PC-3 (cell line): ENCODE measurements at regions not wholly inside any gene's neighbourhood (a gene's known extent, or its start where the extent isn't known, plus 50 kb on each side); places are given as distances from the start of the nearest gene placed in this dataset.

Experiments
- CTCF ChIP-seq: fragments of 300-600 bp; sonication (generic); conservative IDR thresholded peaks from 2 replicates; pipeline ENCODE4 v1.5.1; 2017; ENCODE audit warnings: antibody characterized with exemption, low read depth, mild to moderate bottlenecking, low read length
- EZH2 ChIP-seq: fragments of 300-600 bp; sonication (generic); IDR thresholded peaks from one replicate; pipeline ENCODE4 v1.6.1; 2017; ENCODE audit warnings: antibody characterized with exemption, mild to moderate bottlenecking, low read length; ENCODE audit not compliant: unreplicated experiment

- TF ChIP-seq CTCF = no peak
- TF ChIP-seq EZH2 = no peak
These were observed 746.1 kb downstream of the C12orf50 start for GRCh38 chr12:87283111-87283510.
